GM18507 (cell line): ENCODE measurements at regions not wholly inside any gene's neighbourhood (a gene's known extent, or its start where the extent isn't known, plus 50 kb on each side); places are given as distances from the start of the nearest gene placed in this dataset.
"Not testable (repeated sequence)": the region's sequence is repeated elsewhere in the genome, so short reads cannot be mapped to it uniquely, and the experiment has no call there.

Source experiments
- DNase-seq: peaks from one replicate; pipeline ENCODE4 v3.0.0; 2011; ENCODE audit warnings: low read depth; ENCODE audit not compliant: insufficient read length; ENCODE audit errors: extremely low spot score
- FAIRE-seq: peaks from 2 replicates; lab custom pipeline; 2011; peaks lifted over from hg19 to GRCh38; lab: Jason Lieb, UNC

DNA sequence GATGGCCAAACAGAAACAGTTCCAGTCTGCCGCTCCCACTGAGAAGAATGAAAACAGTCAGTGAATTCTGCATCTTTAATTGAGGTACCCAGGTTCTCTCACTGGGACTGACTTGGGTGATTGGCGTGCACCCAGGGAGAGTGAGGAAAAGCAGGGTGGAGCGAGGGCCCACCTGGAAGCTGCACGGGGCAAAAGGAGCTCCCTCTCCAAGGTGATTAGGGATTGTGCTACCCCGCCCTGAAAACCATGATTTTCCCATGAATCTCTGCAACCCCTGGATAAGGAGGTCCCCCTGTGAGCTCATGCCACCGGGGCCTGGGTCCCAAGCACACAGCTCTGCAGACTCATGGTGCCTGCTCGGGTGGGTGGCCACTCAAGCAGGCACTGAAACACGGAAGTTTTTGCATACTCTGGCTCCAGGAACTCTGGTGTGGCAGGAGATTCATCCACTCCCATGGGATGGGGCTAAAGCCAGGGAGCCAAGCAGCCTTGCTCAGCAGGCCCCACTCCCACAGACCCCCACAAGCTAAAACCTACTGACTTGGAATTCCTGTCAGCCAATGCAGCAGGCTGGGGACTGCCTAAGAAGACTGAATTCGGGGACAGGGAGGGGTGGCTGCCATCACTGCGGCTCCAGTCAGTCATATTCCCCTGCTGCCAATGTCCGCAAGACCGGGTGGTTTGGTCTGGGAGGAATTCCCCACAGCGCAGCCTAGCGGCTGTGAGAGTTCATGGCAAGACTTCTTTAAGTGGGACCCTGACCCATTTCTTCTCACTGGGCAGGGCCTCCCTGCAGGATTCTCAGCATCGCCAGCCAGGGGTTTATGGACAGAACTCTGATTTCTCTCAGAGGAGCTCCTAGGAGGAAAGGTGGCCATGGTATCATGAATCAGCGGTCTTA, 652.2 kb upstream of the RGMB start:
- FAIRE-seq (no peak), DNase-seq (no peak)

DNA sequence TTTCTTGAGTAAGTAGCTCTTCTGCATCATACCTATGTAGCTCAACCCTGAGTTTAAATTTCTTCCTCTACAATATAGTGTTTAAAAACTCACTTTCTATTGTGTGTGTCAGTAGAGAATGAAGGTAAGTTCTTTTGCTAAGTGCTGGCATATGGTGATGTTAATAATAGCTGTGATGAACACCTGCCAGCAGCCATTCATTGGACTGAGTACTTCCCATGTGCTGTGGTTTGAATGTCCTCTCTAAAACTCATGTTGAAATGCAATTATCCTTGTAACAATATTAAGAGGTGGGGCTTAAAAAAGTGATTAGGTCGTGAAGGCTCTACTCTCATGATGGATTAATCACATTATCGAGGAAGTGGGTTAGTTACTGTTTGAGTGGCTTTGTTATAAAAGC, 645.2 kb upstream of the RGMB start:
- FAIRE-seq: no peak
- no peak for DNase-seq

DNA sequence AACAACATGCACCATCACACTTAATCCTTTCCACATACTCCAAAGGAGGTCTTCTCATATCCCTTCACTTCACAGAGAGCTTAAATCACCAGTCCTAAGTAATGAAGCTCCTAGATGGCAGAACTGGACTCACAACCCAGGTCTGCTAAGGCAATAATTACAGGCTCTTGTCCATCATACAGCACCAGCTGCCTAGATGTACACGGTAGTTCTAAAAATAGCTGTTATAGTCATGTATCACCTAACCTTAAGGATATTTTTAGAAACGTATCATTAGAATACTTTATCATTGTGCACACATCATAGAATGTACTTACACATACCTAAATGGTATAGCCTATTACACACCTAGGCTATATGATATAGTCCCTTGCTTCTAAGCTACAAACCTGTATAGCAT, 644.6 kb upstream of the RGMB start:
- FAIRE-seq: no peak

DNA sequence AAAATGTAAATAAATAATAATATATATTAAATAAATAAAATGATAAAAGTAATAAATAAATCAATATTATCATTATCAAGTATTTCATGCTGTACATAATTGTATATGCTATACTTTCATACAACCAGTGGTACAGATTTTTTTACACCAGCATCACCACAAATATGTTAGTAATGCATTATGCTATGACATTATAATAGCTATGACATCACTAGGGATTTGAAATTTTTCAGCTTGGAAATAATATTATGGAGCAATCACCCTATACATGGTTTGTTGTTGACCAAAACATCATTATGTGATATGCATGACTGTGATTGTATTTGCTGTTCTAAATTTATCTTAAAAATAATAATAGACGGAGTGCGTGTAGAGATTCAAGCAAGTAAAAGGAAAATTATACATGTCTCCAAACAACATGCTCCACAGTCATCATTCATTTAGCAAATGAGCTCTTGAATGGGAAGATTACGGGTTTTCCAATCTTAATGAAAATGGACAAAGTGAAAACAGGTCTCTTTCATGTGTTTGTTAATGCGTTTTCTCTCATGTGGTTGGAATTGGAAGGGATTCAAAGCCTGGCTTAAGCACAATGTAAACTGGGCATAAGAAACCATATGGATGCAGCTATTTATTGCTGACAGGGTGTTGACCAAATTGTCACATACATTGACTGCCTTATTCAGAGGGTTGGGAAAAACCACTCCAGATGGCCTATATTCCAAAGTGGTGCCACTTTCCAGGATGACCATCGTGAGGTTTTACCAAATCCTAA, 643.0 kb upstream of the RGMB start:
- FAIRE-seq (no peak), DNase-seq (no peak)

More for the DNA sequence above, 644.6 kb upstream of the RGMB start:
- DNase-seq: no peak

DNA sequence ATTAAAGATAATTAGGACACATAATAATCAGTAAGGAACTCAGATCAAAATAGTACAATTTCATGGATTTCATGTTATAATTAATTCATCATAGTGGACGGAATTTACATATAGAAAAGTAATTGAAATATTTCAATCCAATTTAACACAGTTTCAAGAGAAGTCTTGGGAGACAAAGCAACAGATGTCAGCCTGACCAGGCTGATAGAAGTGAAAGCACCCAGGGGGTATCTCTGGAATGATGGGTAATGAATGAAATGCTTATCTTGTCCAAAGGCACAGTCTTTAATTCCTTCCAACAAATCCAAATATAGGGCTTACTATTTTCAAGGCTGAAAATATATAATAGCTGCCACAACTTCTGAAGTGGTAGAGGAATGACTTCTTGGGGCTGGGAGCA, 629.3 kb upstream of the RGMB start:
- DNase-seq (no peak), FAIRE-seq (no peak)

DNA sequence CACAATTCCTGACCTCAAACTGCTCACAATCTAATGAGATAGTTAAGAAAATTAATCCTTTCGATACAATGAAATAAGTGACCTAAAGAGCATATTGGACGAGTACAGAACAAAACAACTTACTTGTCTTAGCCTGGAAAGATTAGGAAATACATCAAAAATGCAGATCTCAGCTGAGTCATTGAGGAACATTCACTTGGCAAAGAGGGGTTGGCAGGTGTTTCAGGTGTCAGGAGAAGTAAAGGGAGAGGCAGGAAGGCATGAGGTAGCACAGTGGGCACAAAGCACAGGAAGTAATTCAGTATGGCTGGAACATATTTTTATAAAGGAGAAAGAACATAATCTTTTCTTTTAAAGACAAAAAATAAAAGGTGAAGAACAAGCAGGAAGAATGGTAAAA, 628.8 kb upstream of the RGMB start:
- FAIRE-seq (no peak), DNase-seq (no peak)

DNA sequence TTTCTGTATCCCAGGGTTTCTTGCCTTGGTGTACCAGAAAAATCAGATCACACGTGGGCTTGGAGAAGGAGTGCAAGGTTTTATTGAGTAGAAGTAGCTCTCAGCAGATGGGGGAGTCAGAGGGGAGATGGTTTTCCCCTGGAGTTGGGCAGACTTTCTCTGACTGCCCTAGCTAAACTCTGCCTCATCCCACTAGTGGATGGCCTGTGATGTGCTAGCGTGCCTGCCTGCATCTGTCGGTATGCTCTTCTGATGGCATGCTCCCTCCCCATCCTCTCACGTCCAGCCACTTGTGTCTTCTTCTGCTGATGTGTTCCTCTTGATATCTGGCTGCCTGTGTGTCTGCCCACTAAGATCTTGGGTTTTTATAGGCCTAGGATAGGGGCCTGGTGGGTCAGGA, 616.1 kb upstream of the RGMB start:
- FAIRE-seq (no peak), DNase-seq (no peak)

DNA sequence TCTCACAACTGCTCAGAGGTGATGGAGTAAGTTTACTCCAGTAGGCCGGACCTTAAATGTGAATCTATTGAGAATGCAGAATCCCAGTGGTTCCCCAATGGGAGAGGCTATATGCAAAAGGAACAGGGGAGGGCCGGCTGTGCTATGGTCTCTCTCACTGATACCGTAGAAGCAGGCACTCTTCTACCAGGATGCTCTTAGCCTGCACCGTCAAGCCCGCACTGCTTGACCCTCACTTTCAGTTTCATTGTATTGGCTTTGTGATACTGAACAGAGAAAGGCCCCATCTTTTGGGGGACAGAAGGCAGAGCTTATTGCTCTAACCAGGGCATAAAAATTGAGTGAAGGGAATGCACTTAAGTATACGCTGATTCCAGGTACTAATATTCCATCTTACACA, 615.0 kb upstream of the RGMB start:
- no peak for FAIRE-seq
- DNase-seq: no peak

DNA sequence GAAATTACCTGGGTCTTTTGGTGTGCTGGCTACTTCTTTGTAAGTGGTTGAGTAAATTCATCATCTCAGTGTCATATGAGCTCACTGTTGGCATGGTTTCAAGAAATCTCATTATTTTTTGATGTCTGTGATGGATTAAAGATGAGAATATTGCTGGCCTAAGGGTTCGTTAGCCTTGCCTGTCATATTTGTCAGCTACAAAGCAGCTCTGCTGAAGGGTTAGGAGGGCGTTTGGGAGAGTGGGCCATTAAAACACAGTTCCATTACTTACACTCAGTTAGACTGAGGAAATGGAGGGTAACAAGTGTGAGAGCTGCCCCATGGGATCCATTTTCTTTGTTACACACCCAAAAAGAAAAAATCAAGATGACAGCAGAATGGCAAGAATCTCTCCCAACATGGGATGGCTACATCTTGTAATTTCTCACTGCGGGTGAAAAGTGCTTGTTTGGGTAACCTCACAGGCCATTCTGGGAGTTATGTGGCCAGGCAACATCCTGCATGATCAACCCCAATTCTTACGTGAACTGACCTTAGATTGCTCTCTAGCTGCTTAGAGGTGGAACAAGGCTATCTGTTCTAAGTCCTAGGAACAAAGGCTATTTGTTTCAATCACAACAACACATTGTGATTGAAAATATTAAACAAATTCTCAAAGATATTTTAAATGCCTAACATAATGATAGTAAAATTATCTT, 609.5 kb upstream of the RGMB start:
- DNase-seq (no peak), FAIRE-seq (no peak)

DNA sequence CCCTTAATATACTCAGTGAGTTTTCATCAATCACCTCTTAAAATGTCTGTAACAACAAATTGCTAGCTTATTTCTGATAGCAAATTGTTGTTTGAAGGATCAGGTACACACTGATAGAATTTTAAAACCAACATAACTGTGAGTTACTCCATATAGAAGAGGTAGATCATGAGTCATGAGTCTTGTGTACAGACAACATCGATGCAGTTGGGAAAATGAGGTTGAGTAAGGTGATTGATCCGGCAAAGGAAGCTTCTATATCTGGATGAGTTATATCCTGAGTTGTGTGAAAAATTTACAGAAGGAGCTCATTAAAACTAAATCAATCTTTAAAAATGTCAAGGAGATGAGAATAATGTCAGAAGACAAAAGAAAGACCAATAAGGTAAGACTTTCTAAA, 604.6 kb upstream of the RGMB start:
- FAIRE-seq: no peak
- no peak for DNase-seq

DNA sequence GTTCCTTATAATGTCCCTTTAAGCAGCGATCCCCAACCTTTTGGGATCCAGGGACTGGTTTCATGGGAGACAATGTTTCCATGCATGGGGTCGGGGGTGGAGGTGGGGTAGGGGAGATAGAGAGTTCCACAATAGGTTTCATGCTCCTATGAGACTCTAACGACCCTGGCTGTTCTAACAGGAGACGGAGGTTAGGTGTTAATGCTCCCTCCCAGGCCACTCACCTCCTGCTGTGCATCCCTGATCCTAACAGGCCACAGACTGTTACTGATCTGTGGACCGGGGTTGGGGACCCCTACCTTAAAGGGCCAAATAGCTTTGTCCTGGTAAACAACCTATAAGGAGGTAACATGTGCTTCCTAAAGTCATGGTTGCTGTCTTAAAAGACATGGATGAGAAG, 602.5 kb upstream of the RGMB start:
- FAIRE-seq (no peak), DNase-seq (no peak)

DNA sequence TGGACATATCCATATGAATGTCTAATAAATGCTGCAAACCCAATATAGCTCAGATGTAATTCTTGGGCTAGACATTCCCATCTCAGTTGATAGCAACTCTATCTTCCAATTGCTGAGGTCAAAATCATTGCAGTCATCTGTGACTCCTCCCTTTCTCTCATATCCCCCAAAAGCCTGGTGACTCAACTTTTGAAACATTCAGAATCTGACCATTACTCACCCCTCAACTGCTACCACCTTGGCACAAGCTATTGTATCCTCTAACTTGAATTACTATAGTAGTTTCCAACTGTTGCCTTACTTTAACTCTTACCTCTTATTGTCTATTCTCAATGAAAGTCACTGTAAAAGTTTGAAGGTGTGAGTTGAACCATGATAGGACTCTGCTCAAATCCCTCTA, 600.1 kb upstream of the RGMB start:
- FAIRE-seq: no peak
- no peak for DNase-seq

DNA sequence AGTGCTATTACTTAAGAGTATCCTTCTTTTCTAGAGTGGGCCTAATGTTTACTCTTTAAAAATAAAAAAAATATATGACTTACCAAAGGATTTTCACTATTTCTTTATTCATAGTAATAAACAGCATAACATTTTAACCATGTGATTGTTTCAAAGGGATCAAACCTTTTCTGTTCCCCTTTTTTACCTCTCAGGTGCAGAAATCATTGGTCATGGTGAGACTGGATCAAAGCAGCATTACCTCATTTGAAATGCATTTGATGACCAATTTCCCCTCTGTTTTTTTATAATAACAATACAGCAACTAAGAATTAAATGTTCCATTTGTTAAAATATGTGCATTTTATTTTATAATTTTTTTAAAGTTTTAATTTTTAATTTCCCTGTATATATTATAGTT, 598.0 kb upstream of the RGMB start:
- no peak for FAIRE-seq
- no peak for DNase-seq

DNA sequence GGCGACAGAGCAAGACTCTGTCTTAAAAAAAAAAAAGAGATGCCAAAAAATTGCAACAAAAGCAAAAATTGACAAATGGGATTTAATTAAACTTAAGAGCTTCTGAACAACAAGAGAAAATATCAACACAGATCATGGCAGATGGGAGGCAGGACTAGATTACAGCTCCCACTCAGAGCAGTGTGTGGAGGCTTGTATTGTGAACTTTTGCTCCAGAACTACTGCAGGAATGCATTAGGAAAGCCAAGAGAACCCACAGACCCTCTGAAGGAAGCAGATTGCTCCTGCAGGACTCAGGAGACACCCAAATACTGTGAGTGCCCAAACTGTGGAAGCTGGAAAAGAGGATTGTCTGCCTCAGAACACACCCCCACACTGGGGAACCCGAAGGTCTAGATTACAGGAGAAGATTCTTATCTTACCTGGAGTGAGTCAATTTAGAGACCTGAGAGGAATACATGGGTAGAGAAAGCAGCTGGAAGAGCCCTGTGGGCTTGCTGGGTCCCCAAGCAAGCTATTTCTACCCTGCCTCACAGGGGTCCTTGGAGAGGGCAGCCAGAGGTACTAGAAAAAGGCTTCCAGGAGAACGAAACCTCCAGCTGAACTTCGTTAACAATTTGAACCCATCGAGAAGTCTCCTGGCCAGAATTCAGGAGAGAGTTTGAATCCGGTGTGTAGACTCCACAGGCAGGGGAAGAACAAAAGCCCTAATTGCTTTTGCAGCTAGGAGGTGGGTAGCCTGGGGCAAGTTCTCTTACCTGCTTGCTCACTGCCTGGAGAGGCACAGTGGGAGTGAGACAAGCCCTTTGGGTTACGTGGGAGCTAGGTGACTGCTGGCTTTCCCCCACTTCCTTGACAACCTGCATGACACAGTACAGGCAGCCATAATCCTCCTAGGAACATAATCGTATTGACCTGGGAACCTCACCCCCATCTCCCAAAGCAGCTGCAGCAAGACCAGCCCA, 593.4 kb upstream of the RGMB start:
- no peak for FAIRE-seq
- no peak for DNase-seq

DNA sequence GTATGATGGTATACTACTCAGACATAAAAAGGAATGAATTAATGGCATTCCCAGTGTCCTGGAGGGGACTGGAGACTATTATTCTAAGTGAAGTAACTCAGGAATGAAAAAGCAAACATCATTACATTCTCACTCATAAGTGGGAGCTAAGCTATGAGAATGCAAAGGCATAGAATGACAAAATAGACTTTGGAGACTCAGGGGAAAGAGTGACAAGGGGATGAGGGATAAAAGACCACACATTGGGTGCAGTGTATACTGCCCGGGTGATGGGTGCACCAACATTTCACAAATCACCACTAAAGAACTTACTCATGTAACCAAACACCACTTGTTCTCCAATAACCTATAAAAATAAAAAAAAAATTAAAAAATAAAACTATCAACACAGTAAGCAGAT, 587.3 kb upstream of the RGMB start:
- DNase-seq: no peak

DNA sequence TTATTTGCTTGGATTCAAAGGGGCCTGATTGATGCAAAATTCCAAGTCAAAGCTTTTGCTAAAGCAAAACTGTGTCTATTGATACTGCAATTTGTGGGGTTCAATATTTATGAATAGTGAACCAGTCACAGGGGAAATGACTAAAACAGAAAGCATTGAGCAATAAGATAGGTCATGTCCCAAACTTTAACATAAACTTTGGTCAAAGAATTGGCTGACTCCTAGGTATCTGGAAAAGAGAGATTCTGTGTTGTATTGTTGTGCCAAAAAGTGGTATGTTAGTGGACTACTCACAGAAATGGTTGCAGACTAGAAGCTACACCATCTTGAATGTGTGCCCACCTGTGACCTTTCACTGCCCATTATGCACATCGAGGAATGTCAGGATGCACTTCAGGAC, 585.5 kb upstream of the RGMB start:
- FAIRE-seq: no peak
- no peak for DNase-seq

More for the DNA sequence above, 587.3 kb upstream of the RGMB start:
- no peak for FAIRE-seq

DNA sequence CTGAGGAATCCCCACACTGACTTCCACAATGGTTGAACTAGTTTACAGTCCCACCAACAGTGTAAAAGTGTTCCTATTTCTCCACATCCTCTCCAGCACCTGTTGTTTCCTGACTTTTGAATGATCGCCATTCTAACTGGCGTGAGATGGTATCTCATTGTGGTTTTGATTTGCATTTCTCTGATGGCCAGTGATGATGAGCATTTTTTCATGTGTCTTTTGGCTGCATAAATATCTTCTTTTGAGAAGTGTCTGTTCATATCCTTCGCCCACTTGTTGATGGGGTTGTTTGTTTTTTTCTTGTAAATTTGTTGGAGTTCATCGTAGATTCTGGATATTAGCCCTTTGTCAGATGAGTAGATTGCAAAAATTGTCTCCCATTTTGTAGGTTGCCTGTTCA, 583.1 kb upstream of the RGMB start:
- DNase-seq, FAIRE-seq: not testable (repeated sequence)

DNA sequence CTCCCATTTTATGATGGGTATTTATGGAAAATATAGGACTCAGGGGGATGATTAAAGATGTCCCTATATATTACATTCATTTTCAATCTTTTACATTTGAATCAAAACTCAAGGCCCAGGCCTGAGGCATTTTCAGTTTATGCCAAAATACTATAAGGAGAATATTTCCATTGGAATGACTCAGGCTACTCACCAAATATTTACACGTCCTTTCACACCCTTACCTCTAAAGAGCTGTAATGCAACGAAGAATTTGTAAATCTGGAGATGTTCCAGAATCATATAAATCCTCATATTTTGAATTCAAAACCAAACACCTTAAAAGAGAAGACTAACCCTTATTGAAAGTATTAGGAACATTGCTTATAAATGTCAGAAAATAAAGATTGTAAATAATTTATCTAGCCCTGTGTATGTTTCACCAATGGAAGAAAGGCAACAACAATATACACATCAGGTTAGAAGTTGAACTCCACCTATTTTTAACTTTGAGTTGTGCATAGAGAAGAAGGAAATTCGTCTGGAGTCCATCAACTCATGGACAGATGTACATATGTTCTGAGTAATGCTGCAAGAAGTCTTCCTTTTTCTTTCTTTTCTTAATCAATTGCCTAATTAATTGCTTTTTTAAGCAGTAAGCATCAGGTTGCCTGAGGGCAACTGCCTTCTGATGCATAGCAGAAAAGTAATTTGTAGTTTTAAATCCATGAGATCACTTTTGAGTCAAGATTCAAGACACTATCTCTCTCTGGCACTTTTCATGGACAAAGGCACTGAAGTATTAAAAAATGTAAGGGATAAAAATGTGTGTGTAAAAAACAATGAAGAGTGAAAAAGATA, 579.3 kb upstream of the RGMB start:
- FAIRE-seq: no peak
- DNase-seq: no peak
